ENCODE measurements at regions not wholly inside any gene's neighbourhood (a gene's known extent, or its start where the extent isn't known, plus 50 kb on each side); places are given as distances from the start of the nearest gene placed in this dataset.
"Not testable (repeated sequence)": the region's sequence is repeated elsewhere in the genome, so short reads cannot be mapped to it uniquely, and the experiment has no call there.

GRCh38 chr4:114034189-114034588 is 54.7 kb upstream of the ARSJ start:
- TF ChIP-seq POLR2A (IDR thresholded peaks at IDR 0.05; ENCODE audit: low read depth, low read length) = no peak
- TF ChIP-seq POLR2AphosphoS5 (IDR thresholded peaks at IDR 0.05; ENCODE audit: low read depth, low read length) = no peak
- TF ChIP-seq TAF1 (IDR thresholded peaks at IDR 0.05; ENCODE audit: borderline replicate concordance, low read depth, low read length) = no peak
- DNase-seq (ENCODE audit: insufficient read length) (no peak), FAIRE-seq (no peak)

GRCh38 chr4:114036426-114036825 is 57.0 kb upstream of the ARSJ start:
- DNase-seq (ENCODE audit: insufficient read length) = no peak
- FAIRE-seq = no peak
- TF ChIP-seq POLR2A (IDR thresholded peaks at IDR 0.05; ENCODE audit: low read depth, low read length) (no peak), TAF1 (IDR thresholded peaks at IDR 0.05; ENCODE audit: borderline replicate concordance, low read depth, low read length) (no peak), POLR2AphosphoS5 (IDR thresholded peaks at IDR 0.05; ENCODE audit: low read depth, low read length) (no peak)

GRCh38 chr4:114036864-114037263 is 57.4 kb upstream of the ARSJ start:
- DNase-seq (ENCODE audit: insufficient read length) = no peak
- no peak for TF ChIP-seq POLR2A (IDR thresholded peaks at IDR 0.05; ENCODE audit: low read depth, low read length)
- TF ChIP-seq POLR2AphosphoS5 (IDR thresholded peaks at IDR 0.05; ENCODE audit: low read depth, low read length) = no peak
- TF ChIP-seq TAF1 (IDR thresholded peaks at IDR 0.05; ENCODE audit: borderline replicate concordance, low read depth, low read length) = no peak
- FAIRE-seq = no peak

GRCh38 chr4:114037988-114038387 is 58.5 kb upstream of the ARSJ start:
- no peak for TF ChIP-seq POLR2AphosphoS5 (IDR thresholded peaks at IDR 0.05; ENCODE audit: low read depth, low read length)
- TF ChIP-seq POLR2A (IDR thresholded peaks at IDR 0.05; ENCODE audit: low read depth, low read length) = no peak
- no peak for TF ChIP-seq TAF1 (IDR thresholded peaks at IDR 0.05; ENCODE audit: borderline replicate concordance, low read depth, low read length)
- DNase-seq (ENCODE audit: insufficient read length) (no peak), FAIRE-seq (no peak)

GRCh38 chr4:114038762-114039387 is 59.4 kb upstream of the ARSJ start:
- DNase-seq (ENCODE audit: insufficient read length) = no peak
- no peak for FAIRE-seq
- TF ChIP-seq POLR2A (IDR thresholded peaks at IDR 0.05; ENCODE audit: low read depth, low read length) (no peak), POLR2AphosphoS5 (IDR thresholded peaks at IDR 0.05; ENCODE audit: low read depth, low read length) (no peak), TAF1 (IDR thresholded peaks at IDR 0.05; ENCODE audit: borderline replicate concordance, low read depth, low read length) (no peak)

- FAIRE-seq (peak; percentile 81), DNase-seq (ENCODE audit: insufficient read length) (peak; percentile 2)
- TF ChIP-seq POLR2AphosphoS5 (IDR thresholded peaks at IDR 0.05; ENCODE audit: low read depth, low read length) (no peak), POLR2A (IDR thresholded peaks at IDR 0.05; ENCODE audit: low read depth, low read length) (no peak), TAF1 (IDR thresholded peaks at IDR 0.05; ENCODE audit: borderline replicate concordance, low read depth, low read length) (no peak)
Observed at GRCh38 chr4:114040319-114041116, 61.1 kb upstream of the ARSJ start.

- no peak for FAIRE-seq
- no peak for DNase-seq (ENCODE audit: insufficient read length)
- no peak for TF ChIP-seq POLR2AphosphoS5 (IDR thresholded peaks at IDR 0.05; ENCODE audit: low read depth, low read length)
- no peak for TF ChIP-seq TAF1 (IDR thresholded peaks at IDR 0.05; ENCODE audit: borderline replicate concordance, low read depth, low read length)
- no peak for TF ChIP-seq POLR2A (IDR thresholded peaks at IDR 0.05; ENCODE audit: low read depth, low read length)
Observed at GRCh38 chr4:114041117-114041475, 61.6 kb upstream of the ARSJ start.

- FAIRE-seq = no peak
- no peak for DNase-seq (ENCODE audit: insufficient read length)
- TF ChIP-seq POLR2A (IDR thresholded peaks at IDR 0.05; ENCODE audit: low read depth, low read length) (no peak), TAF1 (IDR thresholded peaks at IDR 0.05; ENCODE audit: borderline replicate concordance, low read depth, low read length) (no peak), POLR2AphosphoS5 (IDR thresholded peaks at IDR 0.05; ENCODE audit: low read depth, low read length) (no peak)
Observed at GRCh38 chr4:114043116-114043515, 63.7 kb upstream of the ARSJ start.

- DNase-seq (ENCODE audit: insufficient read length); FAIRE-seq: not testable (repeated sequence)
Observed at GRCh38 chr4:114044351-114044750, 64.9 kb upstream of the ARSJ start.

GRCh38 chr4:114046331-114046730 is 66.9 kb upstream of the ARSJ start:
- FAIRE-seq = no peak
- DNase-seq (ENCODE audit: insufficient read length) = no peak
- no peak for TF ChIP-seq TAF1 (IDR thresholded peaks at IDR 0.05; ENCODE audit: borderline replicate concordance, low read depth, low read length)
- TF ChIP-seq POLR2AphosphoS5 (IDR thresholded peaks at IDR 0.05; ENCODE audit: low read depth, low read length) = no peak
- TF ChIP-seq POLR2A (IDR thresholded peaks at IDR 0.05; ENCODE audit: low read depth, low read length) = no peak

- DNase-seq (ENCODE audit: insufficient read length); FAIRE-seq: not testable (repeated sequence)
Observed at GRCh38 chr4:114048154-114048553, 68.7 kb upstream of the ARSJ start.

GRCh38 chr4:114052227-114052626 is 72.8 kb upstream of the ARSJ start:
- no peak for FAIRE-seq
- TF ChIP-seq TAF1 (IDR thresholded peaks at IDR 0.05; ENCODE audit: borderline replicate concordance, low read depth, low read length) (no peak), POLR2A (IDR thresholded peaks at IDR 0.05; ENCODE audit: low read depth, low read length) (no peak)
- DNase-seq (ENCODE audit: insufficient read length) = no peak
